NB4 (cell line): ENCODE measurements at regions not wholly inside any gene's neighbourhood (a gene's known extent, or its start where the extent isn't known, plus 50 kb on each side); places are given as distances from the start of the nearest gene placed in this dataset.

Source experiments
- DNase-seq: peaks from one replicate; pipeline ENCODE4 v3.0.0; 2010; ENCODE audit warnings: low read depth
- H3K4me3 ChIP-seq: one replicate; pipeline ENCODE4 v1.5.1; 2011; ENCODE audit warnings: mild to moderate bottlenecking, low read depth, low read length, moderate library complexity
- MYC ChIP-seq: IDR thresholded peaks from 2 replicates; pipeline ENCODE4 v1.6.1; 2011; ENCODE audit warnings: low read depth, low read length
- POLR2A ChIP-seq: IDR thresholded peaks from 2 replicates; pipeline ENCODE4 v1.6.1; 2011; ENCODE audit warnings: mild to moderate bottlenecking; ENCODE audit not compliant: insufficient read length; ENCODE audit errors: extremely low read depth
- TF ChIP-seq, protein P1 (sequence below): IDR thresholded peaks from one replicate; pipeline ENCODE4 v1.5.1; 2012; ENCODE audit warnings: low read depth, low read length
- TF ChIP-seq, protein P2 (sequence below): IDR thresholded peaks from 2 replicates; pipeline ENCODE4 v1.6.1; 2011; ENCODE audit warnings: low read depth, low read length

DNA sequence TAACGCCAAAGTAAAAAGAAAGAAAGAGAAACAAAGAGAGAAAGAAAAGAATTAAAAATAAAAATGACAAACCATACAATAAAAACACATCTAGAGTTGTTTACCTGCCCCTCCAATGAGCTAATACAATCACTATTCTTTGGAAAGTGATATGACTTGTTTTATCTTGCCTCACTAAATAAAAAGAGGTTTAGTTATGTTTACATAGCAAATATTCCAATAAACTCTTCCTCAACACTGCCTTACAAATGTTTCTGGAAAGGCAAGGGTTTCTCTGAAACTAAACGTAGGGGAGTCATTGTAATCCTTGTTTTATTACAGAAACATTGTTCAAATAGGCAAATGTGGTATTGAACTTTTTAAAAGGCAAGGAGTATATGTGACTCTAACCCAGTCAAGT is 396.2 kb downstream of the EPM2A start:
- no peak overlapping the region for H3K4me3 ChIP-seq
- TF ChIP-seq, protein P1, sequence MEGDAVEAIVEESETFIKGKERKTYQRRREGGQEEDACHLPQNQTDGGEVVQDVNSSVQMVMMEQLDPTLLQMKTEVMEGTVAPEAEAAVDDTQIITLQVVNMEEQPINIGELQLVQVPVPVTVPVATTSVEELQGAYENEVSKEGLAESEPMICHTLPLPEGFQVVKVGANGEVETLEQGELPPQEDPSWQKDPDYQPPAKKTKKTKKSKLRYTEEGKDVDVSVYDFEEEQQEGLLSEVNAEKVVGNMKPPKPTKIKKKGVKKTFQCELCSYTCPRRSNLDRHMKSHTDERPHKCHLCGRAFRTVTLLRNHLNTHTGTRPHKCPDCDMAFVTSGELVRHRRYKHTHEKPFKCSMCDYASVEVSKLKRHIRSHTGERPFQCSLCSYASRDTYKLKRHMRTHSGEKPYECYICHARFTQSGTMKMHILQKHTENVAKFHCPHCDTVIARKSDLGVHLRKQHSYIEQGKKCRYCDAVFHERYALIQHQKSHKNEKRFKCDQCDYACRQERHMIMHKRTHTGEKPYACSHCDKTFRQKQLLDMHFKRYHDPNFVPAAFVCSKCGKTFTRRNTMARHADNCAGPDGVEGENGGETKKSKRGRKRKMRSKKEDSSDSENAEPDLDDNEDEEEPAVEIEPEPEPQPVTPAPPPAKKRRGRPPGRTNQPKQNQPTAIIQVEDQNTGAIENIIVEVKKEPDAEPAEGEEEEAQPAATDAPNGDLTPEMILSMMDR, result no peak
- no peak for TF ChIP-seq MYC
- no peak for TF ChIP-seq POLR2A
- TF ChIP-seq, protein P2, sequence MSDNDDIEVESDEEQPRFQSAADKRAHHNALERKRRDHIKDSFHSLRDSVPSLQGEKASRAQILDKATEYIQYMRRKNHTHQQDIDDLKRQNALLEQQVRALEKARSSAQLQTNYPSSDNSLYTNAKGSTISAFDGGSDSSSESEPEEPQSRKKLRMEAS, result no peak
- DNase-seq, result no peak

DNA sequence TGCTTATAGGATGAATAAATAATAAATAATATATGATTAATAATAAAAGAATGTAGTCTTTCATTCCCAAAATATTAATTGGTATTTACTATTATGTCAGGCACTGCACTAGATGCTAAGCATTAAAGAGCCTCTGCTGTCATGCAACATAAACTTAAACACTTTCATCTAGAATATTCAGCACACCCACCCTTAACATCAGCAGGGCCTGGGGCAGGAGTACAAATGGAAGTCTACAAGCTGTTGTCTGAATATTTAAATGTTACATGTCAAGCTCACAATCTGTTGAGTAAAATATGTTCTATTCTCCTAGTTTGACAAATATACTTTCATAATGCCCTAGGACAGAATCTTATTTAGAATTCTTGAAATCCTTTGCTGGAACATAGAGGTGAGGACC is 395.1 kb downstream of the EPM2A start:
- H3K4me3 ChIP-seq, result no peak overlapping the region
- DNase-seq, result no peak
- TF ChIP-seq, protein P2, result no peak
- TF ChIP-seq, protein P1, result no peak
- no peak for TF ChIP-seq MYC
- no peak for TF ChIP-seq POLR2A

DNA sequence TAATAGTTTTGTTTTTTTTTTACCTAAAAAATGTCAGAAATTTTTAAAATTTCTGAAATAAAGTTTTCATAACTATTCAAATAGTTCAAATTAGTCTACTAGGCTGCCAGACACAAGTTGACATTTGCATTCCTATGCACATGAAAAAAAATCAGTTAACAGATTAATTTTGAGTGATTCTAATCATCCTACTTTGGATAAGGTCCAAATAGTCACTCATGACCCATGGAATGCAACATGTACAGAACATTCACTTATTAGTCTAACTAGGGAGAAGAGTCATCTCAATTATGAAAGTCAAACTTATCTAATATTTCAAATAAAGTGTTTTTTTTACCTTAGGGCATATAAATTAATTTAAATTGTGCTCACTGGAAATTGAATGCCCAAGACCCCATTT is 390.2 kb downstream of the EPM2A start:
- no peak for DNase-seq
- H3K4me3 ChIP-seq, result no peak overlapping the region
- TF ChIP-seq, protein P1, result no peak

DNA sequence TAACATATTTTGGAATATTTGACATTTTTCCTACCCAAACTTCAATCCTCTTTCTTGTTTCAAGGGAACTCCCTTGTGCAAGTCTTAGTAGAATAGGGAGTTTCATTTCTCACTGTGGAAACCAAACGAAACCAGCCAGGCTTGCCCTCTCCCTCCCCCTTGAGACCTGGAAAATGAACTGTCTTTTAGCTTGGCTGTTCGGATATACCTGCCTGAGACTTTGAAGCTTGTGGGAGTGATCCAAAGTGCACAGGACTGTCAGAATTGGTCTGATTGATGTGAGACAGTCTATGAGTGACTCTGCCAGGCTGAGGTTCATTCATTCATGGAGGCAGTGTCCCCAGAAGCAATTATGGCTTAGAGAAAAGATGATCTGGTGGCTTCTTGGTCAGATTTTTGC is 388.1 kb downstream of the EPM2A start:
- TF ChIP-seq MYC (no peak), POLR2A (no peak)
- TF ChIP-seq, protein P2, result no peak
- TF ChIP-seq, protein P1, result no peak
- no peak overlapping the region for H3K4me3 ChIP-seq
- DNase-seq, result no peak

DNA sequence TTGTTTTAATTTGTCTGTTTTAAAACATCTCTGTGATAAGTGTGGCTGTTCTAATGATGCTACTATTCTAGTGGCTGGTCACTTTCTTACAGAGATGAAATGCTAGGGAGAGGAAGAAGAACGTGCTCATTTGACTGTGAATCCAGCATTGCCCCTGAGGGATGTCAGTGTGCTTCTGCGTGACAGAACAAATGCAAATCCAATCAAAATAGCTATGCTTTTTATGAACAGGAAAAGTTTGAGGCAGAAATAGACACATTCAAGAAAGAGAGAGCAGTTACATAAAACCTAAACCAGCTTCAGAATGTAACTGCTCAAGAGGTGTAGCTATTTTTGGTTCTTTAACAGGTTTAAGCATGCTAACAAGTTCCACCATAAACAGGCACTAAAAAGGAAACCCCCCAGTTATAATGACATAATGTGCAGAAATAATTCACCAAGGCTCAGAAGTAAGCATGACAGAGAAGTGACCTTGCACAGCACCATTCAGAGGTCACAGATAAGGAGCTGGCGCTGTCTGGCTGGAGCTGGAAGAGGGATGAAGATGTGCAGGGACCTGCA is 385.3 kb downstream of the EPM2A start:
- DNase-seq, result no peak
- TF ChIP-seq POLR2A (no peak), MYC (no peak)
- TF ChIP-seq, protein P2, result no peak
- TF ChIP-seq, protein P1, result no peak
- no peak overlapping the region for H3K4me3 ChIP-seq

DNA sequence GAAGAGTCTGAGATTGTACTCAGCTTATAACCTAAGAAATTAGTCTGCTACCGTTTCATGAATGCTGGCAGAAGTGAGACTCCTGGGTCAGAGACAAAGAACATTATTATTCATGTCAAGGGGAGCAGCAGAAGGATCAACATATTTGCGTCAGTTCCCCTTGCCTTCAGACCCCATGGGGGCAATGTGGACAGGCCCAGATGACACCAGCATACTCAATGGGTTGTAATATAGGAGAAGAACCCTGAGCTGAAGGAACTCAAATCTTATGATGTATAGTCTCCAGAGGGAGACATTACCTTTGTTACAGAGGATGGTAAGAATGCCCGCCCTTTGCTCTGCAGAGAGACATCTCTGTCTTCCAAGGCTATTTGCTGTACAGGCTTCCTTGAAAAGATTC is 384.4 kb downstream of the EPM2A start:
- DNase-seq, result no peak
- TF ChIP-seq, protein P2, result no peak
- no peak for TF ChIP-seq MYC
- TF ChIP-seq, protein P1, result no peak
- no peak for TF ChIP-seq POLR2A
- H3K4me3 ChIP-seq, result no peak overlapping the region
